ENCODE measurements at regions not wholly inside any gene's neighbourhood (a gene's known extent, or its start where the extent isn't known, plus 50 kb on each side); places are given as distances from the start of the nearest gene placed in this dataset.
"Not testable (repeated sequence)": the region's sequence is repeated elsewhere in the genome, so short reads cannot be mapped to it uniquely, and the experiment has no call there.

- DNase-seq (ENCODE audit: low spot score), result no peak
Observed at GRCh38 chr16:52727849-52728248, 180.9 kb upstream of the TOX3 start.

GRCh38 chr16:52727441-52727840 is 180.5 kb upstream of the TOX3 start:
- no peak for DNase-seq (ENCODE audit: low spot score)

- DNase-seq (ENCODE audit: low spot score), result no peak
Observed at GRCh38 chr16:52725461-52725860, 178.5 kb upstream of the TOX3 start.

DNA sequence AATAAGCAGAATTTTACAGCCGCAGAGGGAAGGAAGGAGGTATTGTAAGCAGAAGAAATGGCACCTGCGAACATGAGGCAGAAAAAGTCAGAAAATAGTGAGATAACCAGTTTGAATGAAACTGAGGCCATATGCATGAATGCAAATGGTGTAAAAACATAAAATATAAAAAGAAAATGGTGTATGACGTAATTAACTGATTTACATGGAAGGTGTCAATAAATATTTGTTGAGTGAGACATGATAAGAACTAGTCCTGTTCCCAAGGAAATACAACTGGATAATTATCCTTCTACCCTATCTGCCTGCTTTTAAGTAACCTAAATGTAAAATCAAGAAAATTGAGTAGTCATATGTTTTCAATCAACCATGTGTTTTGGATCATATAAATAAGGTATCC is 178.1 kb upstream of the TOX3 start:
- DNase-seq (ENCODE audit: low spot score), result no peak

GRCh38 chr16:52721331-52721730 is 174.4 kb upstream of the TOX3 start:
- DNase-seq (ENCODE audit: low spot score), result no peak

- DNase-seq (ENCODE audit: low spot score), result no peak
Observed at GRCh38 chr16:52718046-52718445, 171.1 kb upstream of the TOX3 start.

DNA sequence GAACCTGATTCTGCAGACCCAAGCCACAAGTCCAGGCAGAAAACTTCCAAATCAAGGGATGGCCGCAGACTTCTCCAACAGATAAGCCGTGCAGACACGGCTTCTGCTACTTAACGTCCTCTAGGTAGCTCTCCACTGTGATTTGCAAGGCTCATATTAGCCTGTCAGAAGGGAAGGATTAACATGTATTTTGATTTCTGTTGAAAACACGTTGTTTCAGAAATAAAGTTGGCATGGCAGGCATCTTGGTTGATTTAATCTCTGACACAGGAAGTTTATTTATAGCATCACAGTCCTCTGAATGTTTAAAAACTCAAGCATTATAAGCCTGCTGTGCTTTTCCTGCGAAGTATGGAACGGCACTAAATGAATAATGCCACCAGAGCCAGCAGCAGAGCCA is 166.8 kb upstream of the TOX3 start:
- no peak for DNase-seq (ENCODE audit: low spot score)

DNA sequence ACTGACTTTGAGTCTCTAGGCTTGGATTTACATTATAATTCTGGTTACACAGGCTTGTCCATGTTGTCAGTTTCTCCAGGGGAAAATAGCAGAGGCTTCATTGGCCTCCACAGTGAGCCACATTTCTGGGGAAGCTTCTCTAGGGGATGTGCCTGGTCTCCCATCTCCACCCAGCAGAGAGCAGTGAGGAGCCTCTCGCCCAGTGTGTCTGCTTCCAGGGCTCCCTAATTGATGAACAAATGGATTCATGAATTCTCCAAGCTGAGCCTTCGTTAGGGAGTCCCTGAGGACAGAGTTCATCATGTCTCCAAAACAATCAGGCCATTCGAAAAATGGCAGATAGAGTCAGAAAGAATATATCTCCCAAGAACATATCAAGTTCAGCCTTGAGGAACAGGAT is 162.4 kb upstream of the TOX3 start:
- DNase-seq (ENCODE audit: low spot score), result no peak

- DNase-seq (ENCODE audit: low spot score), result no peak
Observed at GRCh38 chr16:52708476-52708875, 161.5 kb upstream of the TOX3 start.

DNA sequence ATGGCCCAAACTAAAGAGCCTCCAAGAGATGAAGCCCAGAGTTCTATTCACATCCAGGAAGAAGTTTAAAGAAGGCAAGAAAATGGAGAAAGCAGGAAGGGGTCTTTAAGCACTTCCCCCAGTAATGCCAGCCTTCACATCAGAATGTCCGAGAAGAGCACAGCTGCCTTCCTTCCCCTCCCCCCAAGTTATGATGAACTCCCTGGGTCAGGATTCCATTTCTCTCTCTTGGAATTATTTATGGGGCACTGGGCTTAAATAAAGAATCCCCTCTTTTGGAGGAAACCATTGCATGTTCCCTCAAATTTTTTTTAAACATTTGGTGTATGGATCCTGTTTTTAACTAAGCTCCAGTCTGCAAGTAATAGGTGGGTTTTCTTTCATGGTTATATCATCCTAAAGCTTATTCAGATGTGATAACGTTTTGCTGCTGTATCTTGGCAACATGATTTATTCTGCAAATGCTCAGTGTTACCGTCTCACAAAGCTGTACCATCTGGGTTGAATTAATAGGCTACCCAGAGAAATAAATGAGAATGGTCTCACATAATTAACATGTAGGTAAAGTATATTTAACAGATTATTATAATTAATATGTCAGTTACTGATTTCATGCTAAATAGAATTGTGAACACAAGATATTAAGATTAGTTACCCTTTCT is 160.9 kb upstream of the TOX3 start:
- DNase-seq (ENCODE audit: low spot score), result no peak

- DNase-seq (ENCODE audit: low spot score), result no peak
Observed at GRCh38 chr16:52705122-52705521, 158.2 kb upstream of the TOX3 start.

DNA sequence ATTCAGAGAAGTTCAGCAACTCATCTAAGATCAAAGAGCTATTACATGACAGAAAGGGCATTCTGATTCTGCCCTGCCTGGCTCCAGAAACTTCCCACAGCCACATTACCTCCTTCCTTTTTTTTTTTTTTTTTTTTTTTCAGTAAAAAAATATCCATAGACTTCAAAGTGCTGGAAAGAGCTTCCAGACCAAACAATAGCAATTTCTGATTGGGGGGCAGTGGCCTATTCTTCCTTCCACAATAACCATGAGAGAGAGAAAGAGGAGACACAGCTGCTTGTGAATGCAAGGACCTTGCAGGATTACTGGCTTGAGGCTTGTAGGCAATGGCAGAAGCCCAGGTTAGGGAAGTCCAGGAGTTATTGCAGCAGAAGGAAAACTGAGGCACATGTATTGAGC is 151.0 kb upstream of the TOX3 start:
- DNase-seq (ENCODE audit: low spot score), result no peak

- DNase-seq (ENCODE audit: low spot score), result no peak
Observed at GRCh38 chr16:52696126-52696525, 149.2 kb upstream of the TOX3 start.

DNA sequence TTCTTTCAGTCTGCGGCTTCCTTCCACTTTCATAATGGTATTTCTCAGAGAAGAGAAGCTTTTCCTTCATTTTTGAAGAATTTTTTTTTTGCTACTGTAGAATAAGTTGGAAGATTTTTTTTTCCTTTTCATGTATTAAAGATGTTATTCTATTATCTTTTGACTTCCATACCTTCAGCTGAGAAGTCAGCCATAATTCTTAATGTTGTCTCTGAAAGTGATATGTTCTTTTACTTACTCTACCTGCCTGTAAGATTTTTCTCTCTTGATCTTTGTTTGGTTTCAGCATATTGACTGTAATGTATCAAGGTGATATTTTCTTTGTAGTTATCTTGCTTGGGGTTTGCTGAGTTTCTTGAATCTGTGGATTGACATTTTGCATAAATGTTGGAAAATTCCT is 143.5 kb upstream of the TOX3 start:
- DNase-seq (ENCODE audit: low spot score), result no peak

DNA sequence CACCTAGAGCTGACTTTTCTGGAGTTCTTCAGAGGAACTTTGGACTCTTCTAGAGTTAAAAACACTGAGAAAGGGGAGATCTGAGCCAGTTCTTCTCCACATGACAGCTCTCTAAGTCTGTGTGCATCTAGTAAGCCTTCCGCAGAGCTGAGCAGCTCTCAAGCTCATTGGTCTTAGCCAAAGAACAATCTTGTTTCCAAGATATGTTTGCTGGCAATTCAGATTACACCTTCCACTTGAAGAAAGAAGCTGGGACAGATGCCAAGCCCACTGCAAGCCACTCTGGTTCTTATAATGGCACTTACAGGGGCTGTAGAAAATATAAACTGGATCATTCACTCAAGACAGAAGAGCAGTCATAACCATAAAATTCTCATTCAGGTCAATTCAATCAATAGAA is 134.1 kb upstream of the TOX3 start:
- DNase-seq (ENCODE audit: low spot score), result no peak

- no peak for DNase-seq (ENCODE audit: low spot score)
Observed at GRCh38 chr16:52677501-52677900, 130.6 kb upstream of the TOX3 start.

GRCh38 chr16:52676959-52677358 is 130.0 kb upstream of the TOX3 start:
- no peak for DNase-seq (ENCODE audit: low spot score)

- no peak for DNase-seq (ENCODE audit: low spot score)
Observed at GRCh38 chr16:52671590-52671989, 124.6 kb upstream of the TOX3 start.

DNA sequence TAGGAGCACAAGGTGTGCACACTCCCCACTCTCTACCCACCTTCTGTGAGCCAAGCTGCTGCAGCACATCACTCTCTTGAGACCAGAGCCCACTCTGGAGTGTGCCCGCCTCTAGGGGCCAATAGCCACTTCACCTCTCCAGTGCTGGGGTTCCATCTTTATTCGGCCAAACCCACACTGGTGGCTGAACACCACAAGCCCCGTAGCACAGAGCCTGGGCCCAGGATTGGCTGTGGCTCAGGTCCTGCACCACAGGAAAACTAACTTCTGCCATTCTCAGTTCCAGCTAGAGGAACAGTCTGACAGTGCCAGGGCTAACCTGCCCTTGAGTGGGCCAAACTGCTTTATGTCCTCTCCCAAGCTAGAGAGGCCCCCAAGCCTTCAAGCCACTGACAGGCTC is 111.0 kb upstream of the TOX3 start:
- DNase-seq (ENCODE audit: low spot score), result no peak

DNA sequence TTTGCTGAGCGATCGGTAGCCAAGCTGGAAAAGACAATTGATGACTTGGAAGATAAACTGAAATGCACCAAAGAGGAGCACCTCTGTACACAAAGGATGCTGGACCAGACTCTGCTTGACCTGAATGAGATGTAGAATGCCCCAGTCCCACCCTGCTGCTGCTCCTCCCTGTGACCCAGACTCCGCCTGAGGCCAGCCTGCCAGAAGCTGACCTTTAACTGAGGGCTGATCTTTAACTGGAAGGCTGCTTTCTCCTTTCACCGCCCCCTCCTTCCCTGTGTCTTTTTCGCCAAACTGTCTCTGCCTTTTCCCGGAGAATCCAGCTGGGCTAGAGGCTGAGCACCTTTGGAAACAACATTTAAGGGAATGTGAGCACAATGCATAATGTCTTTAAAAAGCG is 109.0 kb upstream of the TOX3 start:
- DNase-seq (ENCODE audit: low spot score), result not testable (repeated sequence)

DNA sequence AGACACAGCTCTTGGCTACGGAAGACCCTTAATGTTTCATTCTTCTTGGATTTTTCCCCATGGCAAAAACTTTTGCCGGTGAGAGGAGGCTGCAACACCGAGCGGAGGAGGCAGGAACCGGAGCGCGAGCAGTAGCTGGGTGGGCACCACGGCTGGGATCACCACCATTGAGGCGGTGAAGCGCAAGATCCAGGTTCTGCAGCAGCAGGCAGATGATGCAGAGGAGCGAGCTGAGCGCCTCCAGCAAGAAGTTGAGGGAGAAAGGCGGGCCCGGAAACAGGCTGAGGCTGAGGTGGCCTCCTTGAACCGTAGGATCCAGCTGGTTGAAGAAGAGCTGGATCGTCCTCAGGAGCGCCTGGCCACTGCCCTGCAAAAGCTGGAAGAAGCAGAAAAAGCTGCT is 108.2 kb upstream of the TOX3 start:
- DNase-seq (ENCODE audit: low spot score), result not testable (repeated sequence)

DNA sequence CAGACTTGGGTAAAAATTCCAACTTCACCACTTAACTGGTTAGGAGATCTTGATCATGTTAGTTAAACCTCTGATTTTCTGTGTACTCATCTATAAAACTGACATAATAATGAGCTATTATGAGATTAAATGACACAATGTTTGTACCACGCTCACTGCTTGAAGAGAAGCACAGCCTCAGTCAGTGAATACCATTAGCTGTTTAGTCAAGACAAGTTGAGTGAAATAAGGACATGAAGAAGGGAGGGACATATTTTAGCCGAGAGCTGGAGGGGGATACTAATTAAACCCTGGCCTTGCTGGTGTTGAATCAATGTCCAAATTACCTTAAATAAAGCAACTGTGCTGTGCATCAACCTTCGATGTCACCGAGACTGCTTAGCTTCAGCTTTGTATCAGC is 105.1 kb upstream of the TOX3 start:
- no peak for DNase-seq (ENCODE audit: low spot score)

DNA sequence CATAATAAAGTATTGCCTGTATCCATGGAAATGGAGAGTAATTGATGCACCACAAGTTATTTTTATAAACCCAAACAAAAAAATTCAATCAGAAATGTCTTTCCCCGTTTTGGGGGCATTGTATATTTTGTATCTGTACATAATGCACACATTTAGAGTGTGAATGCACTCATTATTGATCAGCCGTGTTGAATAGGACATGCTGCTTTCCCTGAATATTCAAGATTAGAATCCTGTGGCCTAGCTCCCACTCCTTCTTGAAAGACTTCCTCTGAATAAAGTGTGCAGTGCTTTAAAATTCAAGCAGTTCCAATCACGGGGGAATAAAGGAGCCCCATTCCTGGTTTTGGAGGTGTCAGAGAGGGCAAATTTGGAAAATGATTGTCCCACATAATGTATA is 103.8 kb upstream of the TOX3 start:
- no peak for DNase-seq (ENCODE audit: low spot score)

DNA sequence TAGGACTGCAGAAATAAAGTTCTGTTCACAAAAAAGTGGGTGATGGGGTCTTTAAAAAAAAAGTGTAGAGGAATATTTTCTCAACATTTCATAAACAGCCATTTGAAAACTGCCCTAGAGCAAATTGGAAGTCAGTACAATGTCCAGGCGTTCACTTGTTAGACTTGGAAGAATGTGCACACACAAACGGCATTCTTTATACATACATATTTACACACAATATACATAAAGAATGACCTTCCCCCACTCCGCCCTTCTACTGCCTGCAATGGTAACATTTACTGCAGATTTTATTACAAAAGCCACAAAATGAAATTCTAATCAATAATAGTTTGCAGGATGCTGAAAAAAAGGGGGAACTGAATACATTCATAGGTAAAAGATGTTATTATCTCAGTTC is 103.4 kb upstream of the TOX3 start:
- DNase-seq (ENCODE audit: low spot score), result no peak

- no peak for DNase-seq (ENCODE audit: low spot score)
Observed at GRCh38 chr16:52649870-52650269, 102.9 kb upstream of the TOX3 start.

Data from AG08396 (cell line).